ENCODE measurements at regions not wholly inside any gene's neighbourhood (a gene's known extent, or its start where the extent isn't known, plus 50 kb on each side); places are given as distances from the start of the nearest gene placed in this dataset.

GRCh38 chr1:56115701-56116100 is 463.7 kb downstream of the PLPP3 start:
- peaks cover 0 to 8% (median 0%) of the 10 kb centered on the region in 4 donors for H3K9me3 ChIP-seq (ENCODE audit: control insufficient read depth in 4 of 4, insufficient read depth in 3 of 4, low read length in 3 of 4)
- WGBS, 2 donors: 95% methylated on average over 3 of the region's 3 CpGs
- no peaks in the 10 kb centered on the region for H3K27me3 ChIP-seq (ENCODE audit: control insufficient read depth in 3 of 3, insufficient read depth in 3 of 3, low read length in 2 of 3)
- no peak overlapping the region for H3K4me3 ChIP-seq
- ATAC-seq (ENCODE audit: insufficient read depth, low FRiP score) (no peak), DNase-seq (no peak)
- no peaks in the 10 kb centered on the region for H3K4me1 ChIP-seq (ENCODE audit: control insufficient read depth in 5 of 5, insufficient read depth in 5 of 5, low read length in 5 of 5)
- no peak overlapping the region for H3K9ac ChIP-seq (ENCODE audit: insufficient read depth in 1 of 2, low read length in 2 of 2)
- no peaks in the 10 kb centered on the region for H3K36me3 ChIP-seq (ENCODE audit: control insufficient read depth in 4 of 4, insufficient read depth in 4 of 4, low read length in 4 of 4)
- no peak for TF ChIP-seq CTCF (IDR thresholded peaks at IDR 0.05; ENCODE audit: control extremely low read depth, extremely low read depth)
- no peak overlapping the region for H3K27ac ChIP-seq (ENCODE audit: low read depth in 1 of 2, low read length in 1 of 2)

GRCh38 chr1:56113679-56114078 is 465.7 kb downstream of the PLPP3 start:
- TF ChIP-seq CTCF (IDR thresholded peaks at IDR 0.05; ENCODE audit: control extremely low read depth, extremely low read depth): no peak
- DNase-seq (no peak), ATAC-seq (ENCODE audit: insufficient read depth, low FRiP score) (no peak)
- WGBS, 2 donors: 86 to 91% methylated on average over 3 of the region's 3 CpGs
- H3K36me3 ChIP-seq (ENCODE audit: control insufficient read depth in 4 of 4, insufficient read depth in 4 of 4, low read length in 4 of 4): no peaks in the 10 kb centered on the region
- peaks cover 0 to 8% (median 0%) of the 10 kb centered on the region in 4 donors for H3K9me3 ChIP-seq (ENCODE audit: control insufficient read depth in 4 of 4, insufficient read depth in 3 of 4, low read length in 3 of 4)
- H3K4me3 ChIP-seq: no peak overlapping the region
- no peaks in the 10 kb centered on the region for H3K4me1 ChIP-seq (ENCODE audit: control insufficient read depth in 5 of 5, insufficient read depth in 5 of 5, low read length in 5 of 5)
- no peak overlapping the region for H3K9ac ChIP-seq (ENCODE audit: insufficient read depth in 1 of 2, low read length in 2 of 2)
- H3K27ac ChIP-seq (ENCODE audit: low read depth in 1 of 2, low read length in 1 of 2): no peak overlapping the region
- no peaks in the 10 kb centered on the region for H3K27me3 ChIP-seq (ENCODE audit: control insufficient read depth in 3 of 3, insufficient read depth in 3 of 3, low read length in 2 of 3)

- H3K4me1 ChIP-seq (ENCODE audit: control insufficient read depth in 5 of 5, insufficient read depth in 5 of 5, low read length in 5 of 5): no peaks in the 10 kb centered on the region
- no peak overlapping the region for H3K4me3 ChIP-seq
- no peaks in the 10 kb centered on the region for H3K36me3 ChIP-seq (ENCODE audit: control insufficient read depth in 4 of 4, insufficient read depth in 4 of 4, low read length in 4 of 4)
- no peak overlapping the region for H3K27ac ChIP-seq (ENCODE audit: low read depth in 1 of 2, low read length in 1 of 2)
- no peak for DNase-seq
- TF ChIP-seq CTCF (IDR thresholded peaks at IDR 0.05; ENCODE audit: control extremely low read depth, extremely low read depth): no peak
- H3K27me3 ChIP-seq (ENCODE audit: control insufficient read depth in 3 of 3, insufficient read depth in 3 of 3, low read length in 2 of 3): no peaks in the 10 kb centered on the region
- no peak for ATAC-seq (ENCODE audit: insufficient read depth, low FRiP score)
- peaks cover 0 to 11% (median 0%) of the 10 kb centered on the region in 4 donors for H3K9me3 ChIP-seq (ENCODE audit: control insufficient read depth in 4 of 4, insufficient read depth in 3 of 4, low read length in 3 of 4)
- H3K9ac ChIP-seq (ENCODE audit: insufficient read depth in 1 of 2, low read length in 2 of 2): no peak overlapping the region
These were observed 472.1 kb downstream of the PLPP3 start for GRCh38 chr1:56107275-56107638.

- 87 to 96% methylated on average over 2 of the region's 2 CpGs for WGBS, 2 donors
- no peaks in the 10 kb centered on the region for H3K4me1 ChIP-seq (ENCODE audit: control insufficient read depth in 5 of 5, insufficient read depth in 5 of 5, low read length in 5 of 5)
- H3K9ac ChIP-seq (ENCODE audit: insufficient read depth in 1 of 2, low read length in 2 of 2): no peak overlapping the region
- no peak for TF ChIP-seq CTCF (IDR thresholded peaks at IDR 0.05; ENCODE audit: control extremely low read depth, extremely low read depth)
- ATAC-seq (ENCODE audit: insufficient read depth, low FRiP score) (no peak), DNase-seq (no peak)
- H3K9me3 ChIP-seq (ENCODE audit: control insufficient read depth in 4 of 4, insufficient read depth in 3 of 4, low read length in 3 of 4): peaks cover 0 to 6% (median 0%) of the 10 kb centered on the region in 4 donors
- H3K4me3 ChIP-seq: no peak overlapping the region
- no peaks in the 10 kb centered on the region for H3K27me3 ChIP-seq (ENCODE audit: control insufficient read depth in 3 of 3, insufficient read depth in 3 of 3, low read length in 2 of 3)
- no peak overlapping the region for H3K27ac ChIP-seq (ENCODE audit: low read depth in 1 of 2, low read length in 1 of 2)
- no peaks in the 10 kb centered on the region for H3K36me3 ChIP-seq (ENCODE audit: control insufficient read depth in 4 of 4, insufficient read depth in 4 of 4, low read length in 4 of 4)
These were observed 472.7 kb downstream of the PLPP3 start for GRCh38 chr1:56106531-56107274.
